Mesothelial cell of epicardium (in vitro differentiated cells): ENCODE measurements at regions not wholly inside any gene's neighbourhood (a gene's known extent, or its start where the extent isn't known, plus 50 kb on each side); places are given as distances from the start of the nearest gene placed in this dataset.

Source experiments
- DNase-seq, 2 experiments: peaks; one replicate each; pipeline ENCODE4 v3.0.0; 2021; ENCODE audit warnings: low spot score in 2 of 2; ENCODE audit not compliant: unreplicated experiment in 2 of 2
- H3K27ac Mint-ChIP-seq: 2 replicates; pipeline ENCODE4 v1.8.0; 2021; ENCODE audit warnings: mixed read lengths
- H3K27me3 Mint-ChIP-seq: 2 replicates; pipeline ENCODE4 v1.8.0; 2021; ENCODE audit warnings: low read depth, mixed read lengths
- H3K36me3 Mint-ChIP-seq: 2 replicates; pipeline ENCODE4 v1.8.0; 2021; ENCODE audit warnings: mixed read lengths
- H3K4me1 Mint-ChIP-seq: 2 replicates; pipeline ENCODE4 v1.8.0; 2021; ENCODE audit warnings: mixed read lengths
- H3K4me3 Mint-ChIP-seq: 2 replicates; pipeline ENCODE4 v1.8.0; 2021; ENCODE audit warnings: mild to moderate bottlenecking, moderate library complexity, mixed read lengths
- H3K9me3 Mint-ChIP-seq: 2 replicates; pipeline ENCODE4 v1.8.0; 2021; ENCODE audit warnings: mixed read lengths
- CTCF ChIP-seq: fragments of 200-600 bp; sonication (generic); IDR thresholded peaks from one replicate; pipeline ENCODE4 v1.5.0; 2021; ENCODE audit warnings: antibody characterized with exemption; ENCODE audit not compliant: unreplicated experiment

- TF ChIP-seq CTCF: no peak
- no peaks in the 10 kb centered on the region for H3K36me3 Mint-ChIP-seq
- H3K4me3 Mint-ChIP-seq: no peak overlapping the region
- no peak for DNase-seq
- peaks cover 18% of the 10 kb centered on the region for H3K4me1 Mint-ChIP-seq
- peaks cover 3% of the 10 kb centered on the region for H3K27me3 Mint-ChIP-seq
- H3K27ac Mint-ChIP-seq: no peak overlapping the region
- H3K9me3 Mint-ChIP-seq: peaks cover 7% of the 10 kb centered on the region
These were observed 66.1 kb downstream of the NOG start for GRCh38 chr17:56659622-56660021.

GRCh38 chr17:56661906-56662305 lies 68.4 kb downstream of the NOG start:
- Mint-ChIP-seq H3K36me3 (no peaks in the 10 kb centered on the region), H3K4me3 (no peak overlapping the region), H3K27ac (no peak overlapping the region), H3K4me1 (peaks cover 10% of the 10 kb centered on the region), H3K27me3 (peaks cover 8% of the 10 kb centered on the region), H3K9me3 (no peaks in the 10 kb centered on the region)
- no peak for TF ChIP-seq CTCF
- DNase-seq: no peak

- Mint-ChIP-seq H3K4me1 (no peaks in the 10 kb centered on the region), H3K9me3 (no peaks in the 10 kb centered on the region), H3K27ac (no peak overlapping the region), H3K27me3 (peaks cover 11% of the 10 kb centered on the region), H3K36me3 (no peaks in the 10 kb centered on the region), H3K4me3 (no peak overlapping the region)
- TF ChIP-seq CTCF: no peak
- DNase-seq: no peak
These were observed 72.4 kb downstream of the NOG start for GRCh38 chr17:56665864-56666263.

GRCh38 chr17:56667925-56668458 lies 74.5 kb downstream of the NOG start:
- Mint-ChIP-seq H3K27ac (no peak overlapping the region), H3K4me3 (no peak overlapping the region), H3K36me3 (no peaks in the 10 kb centered on the region), H3K9me3 (no peaks in the 10 kb centered on the region), H3K27me3 (peaks cover 10% of the 10 kb centered on the region), H3K4me1 (no peaks in the 10 kb centered on the region)
- no peak for TF ChIP-seq CTCF
- no peak for DNase-seq

- no peak overlapping the region for H3K27ac Mint-ChIP-seq
- H3K4me1 Mint-ChIP-seq: peaks cover 4% of the 10 kb centered on the region
- no peak for TF ChIP-seq CTCF
- peaks cover 26% of the 10 kb centered on the region for H3K27me3 Mint-ChIP-seq
- H3K36me3 Mint-ChIP-seq: no peaks in the 10 kb centered on the region
- no peaks in the 10 kb centered on the region for H3K9me3 Mint-ChIP-seq
- DNase-seq: no peak
- no peak overlapping the region for H3K4me3 Mint-ChIP-seq
These were observed 78.7 kb downstream of the NOG start for GRCh38 chr17:56672195-56672594.

GRCh38 chr17:56674401-56674925 lies 81.0 kb downstream of the NOG start:
- Mint-ChIP-seq H3K4me1 (peaks cover 16% of the 10 kb centered on the region), H3K27me3 (peaks cover 37% of the 10 kb centered on the region), H3K27ac (no peak overlapping the region), H3K9me3 (no peaks in the 10 kb centered on the region), H3K36me3 (no peaks in the 10 kb centered on the region), H3K4me3 (no peak overlapping the region)
- no peak for DNase-seq
- TF ChIP-seq CTCF: no peak
